ENCODE measurements at regions not wholly inside any gene's neighbourhood (a gene's known extent, or its start where the extent isn't known, plus 50 kb on each side); places are given as distances from the start of the nearest gene placed in this dataset.
A peak's percentile ranks its signal among the peaks of the same experiment; 100 is the strongest.

DNA sequence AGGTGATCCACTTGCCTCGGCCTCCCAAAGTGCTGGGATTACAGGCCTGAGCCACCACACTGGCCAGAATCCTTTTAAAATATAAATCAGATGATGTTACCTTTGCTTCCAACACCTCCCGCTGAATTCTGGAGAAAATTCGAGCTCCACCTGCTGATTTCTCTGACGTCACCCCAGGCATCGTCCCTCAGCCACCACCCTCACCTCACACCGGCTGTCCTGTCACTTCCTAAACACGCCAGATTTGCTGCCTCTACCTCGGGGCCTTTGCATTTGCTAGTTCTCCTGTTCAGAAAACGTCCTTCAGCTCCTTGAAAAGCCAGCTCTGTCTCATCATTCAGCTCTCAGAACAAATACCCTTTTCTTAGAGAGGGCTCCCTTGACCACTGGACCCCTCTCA, 57.9 kb downstream of the FBXO2 start:
- Mint-ChIP-seq H3K27ac (no peak overlapping the region), H3K9me3 (no peaks in the 10 kb centered on the region), H3K4me3 (no peak overlapping the region), H3K36me3 (no peaks in the 10 kb centered on the region), H3K27me3 (peaks cover 69% of the 10 kb centered on the region), H3K4me1 (no peaks in the 10 kb centered on the region)
- no peak for ATAC-seq

DNA sequence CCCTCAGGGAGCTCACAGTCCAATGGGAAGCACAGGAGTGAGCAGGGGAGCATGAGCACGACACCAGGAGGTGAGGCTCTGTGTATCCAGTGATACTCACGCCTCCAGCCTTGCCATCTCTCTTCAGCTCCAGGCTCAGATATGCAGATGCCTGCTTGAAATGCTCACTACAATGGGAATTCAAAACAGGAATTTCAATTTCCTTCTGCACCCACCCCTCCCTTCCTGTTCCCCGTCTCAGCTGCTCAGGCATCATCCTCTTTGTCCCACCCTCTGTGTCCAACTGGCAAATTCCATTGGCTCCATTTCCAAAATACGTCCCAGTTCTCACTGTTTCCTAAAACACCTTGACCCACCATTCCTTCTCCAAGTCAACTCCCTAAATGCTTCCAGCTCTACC, 58.9 kb downstream of the FBXO2 start:
- peaks cover 63% of the 10 kb centered on the region for H3K27me3 Mint-ChIP-seq
- H3K27ac Mint-ChIP-seq: no peak overlapping the region
- no peak for ATAC-seq

DNA sequence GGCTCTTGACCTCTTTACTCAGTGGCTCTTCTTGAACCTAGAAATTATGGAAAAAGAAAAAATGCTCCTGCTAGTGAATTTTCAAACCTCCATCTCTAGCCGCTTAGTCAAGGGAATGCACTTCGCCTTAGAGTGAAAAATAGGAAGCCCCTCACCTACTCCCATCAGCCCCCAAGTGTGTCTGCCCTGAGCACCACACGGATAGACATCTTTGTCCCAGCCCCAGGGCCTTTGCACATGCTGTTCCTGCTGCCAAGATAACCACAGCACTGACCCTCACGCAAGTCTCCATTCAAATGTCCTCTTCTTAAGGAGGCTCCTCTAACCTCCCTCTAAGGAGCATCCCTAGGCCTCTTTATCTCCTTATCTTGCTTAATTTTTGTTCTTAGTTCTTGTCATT, 59.6 kb downstream of the FBXO2 start:
- Mint-ChIP-seq H3K27me3 (peaks cover 63% of the 10 kb centered on the region), H3K36me3 (no peaks in the 10 kb centered on the region), H3K27ac (no peak overlapping the region), H3K4me1 (no peaks in the 10 kb centered on the region), H3K9me3 (no peaks in the 10 kb centered on the region), H3K4me3 (no peak overlapping the region)
- no peak for ATAC-seq

More for the DNA sequence above, 58.9 kb downstream of the FBXO2 start:
- no peaks in the 10 kb centered on the region for H3K4me1 Mint-ChIP-seq
- no peak overlapping the region for H3K4me3 Mint-ChIP-seq
- H3K36me3 Mint-ChIP-seq: no peaks in the 10 kb centered on the region
- no peaks in the 10 kb centered on the region for H3K9me3 Mint-ChIP-seq

DNA sequence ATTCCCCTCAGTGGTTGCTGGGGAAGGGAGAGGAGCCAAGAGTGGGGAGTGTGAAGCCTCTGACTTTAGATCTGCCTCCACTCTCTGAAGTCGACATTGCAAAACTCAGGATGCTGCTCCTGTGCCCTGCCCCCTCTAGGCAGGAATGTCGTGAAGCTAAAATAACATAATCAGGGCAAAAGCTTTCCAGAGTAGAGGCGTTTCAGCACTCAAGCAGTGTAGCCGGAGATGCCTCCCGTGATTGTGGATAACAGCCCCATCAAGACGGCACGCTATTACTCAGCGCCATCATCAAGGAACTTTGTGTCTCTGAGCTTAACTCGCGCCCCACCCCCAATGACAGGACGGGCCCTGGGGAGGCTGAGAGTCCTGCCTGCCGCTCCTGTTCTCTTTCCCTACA, 60.0 kb downstream of the FBXO2 start:
- Mint-ChIP-seq H3K9me3 (no peaks in the 10 kb centered on the region), H3K27ac (no peak overlapping the region), H3K4me1 (no peaks in the 10 kb centered on the region)

DNA sequence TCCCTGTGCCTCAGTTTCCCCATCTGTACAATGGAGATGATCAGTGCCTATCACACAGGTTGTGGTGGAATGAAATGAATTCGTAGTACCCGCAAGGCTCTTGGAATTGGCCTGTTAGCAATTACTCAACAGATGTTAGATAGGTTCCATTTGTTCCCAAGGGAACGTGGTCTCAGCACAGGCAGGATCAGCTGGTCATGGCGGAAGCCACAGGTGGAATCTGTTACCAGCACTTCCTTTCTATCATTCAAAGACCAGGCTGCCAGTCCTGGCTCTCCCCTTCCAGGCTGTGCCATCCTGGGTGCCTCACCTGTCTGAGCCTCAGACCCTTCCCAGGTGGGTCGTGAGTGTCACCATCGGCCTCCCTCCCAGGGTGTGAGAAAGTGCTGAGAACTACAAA, 61.5 kb downstream of the FBXO2 start:
- Mint-ChIP-seq H3K27ac (no peak overlapping the region), H3K9me3 (no peaks in the 10 kb centered on the region), H3K4me1 (no peaks in the 10 kb centered on the region), H3K4me3 (no peak overlapping the region), H3K36me3 (no peaks in the 10 kb centered on the region), H3K27me3 (peaks cover 61% of the 10 kb centered on the region)
- no peak for ATAC-seq

More for the DNA sequence above, 60.0 kb downstream of the FBXO2 start:
- no peak for ATAC-seq
- peaks cover 63% of the 10 kb centered on the region for H3K27me3 Mint-ChIP-seq
- no peak overlapping the region for H3K4me3 Mint-ChIP-seq
- H3K36me3 Mint-ChIP-seq: no peaks in the 10 kb centered on the region

DNA sequence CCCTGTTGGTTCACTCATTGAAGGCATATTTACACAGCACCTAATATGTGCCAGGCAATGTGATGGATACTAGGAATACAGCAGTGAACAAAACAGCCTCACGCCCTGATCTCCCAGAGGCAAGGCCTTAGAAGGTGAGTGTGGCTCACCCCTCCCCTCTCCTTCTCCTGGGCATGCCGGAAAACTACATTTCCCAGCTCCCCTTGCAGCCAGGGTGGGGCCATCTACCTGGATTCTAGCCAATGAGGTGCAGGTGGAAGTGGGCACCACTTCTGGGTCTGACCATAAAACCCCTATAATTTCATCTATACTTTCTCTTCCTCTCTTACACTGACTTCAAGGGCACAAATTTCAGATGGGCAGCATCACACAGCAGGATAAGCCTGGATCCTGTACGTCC, 63.8 kb downstream of the FBXO2 start:
- H3K36me3 Mint-ChIP-seq: no peaks in the 10 kb centered on the region

More for the DNA sequence above, 63.8 kb downstream of the FBXO2 start:
- Mint-ChIP-seq H3K9me3 (no peaks in the 10 kb centered on the region), H3K27ac (no peak overlapping the region), H3K27me3 (peaks cover 47% of the 10 kb centered on the region), H3K4me3 (no peak overlapping the region), H3K4me1 (no peaks in the 10 kb centered on the region)
- peak; percentile 34 for ATAC-seq
